Right renal cortex interstitium (tissue), 3 donors: ENCODE measurements at regions not wholly inside any gene's neighbourhood (a gene's known extent, or its start where the extent isn't known, plus 50 kb on each side); places are given as distances from the start of the nearest gene placed in this dataset.
A peak's percentile ranks its signal among the peaks of the same experiment; 100 is the strongest.

Experiments used
- DNase-seq, 3 donors: peaks; one replicate each; pipeline ENCODE4 v3.0.0-alpha.2; 2013; ENCODE audit warnings: low read depth in 3 of 3, low spot score in 2 of 3

DNA sequence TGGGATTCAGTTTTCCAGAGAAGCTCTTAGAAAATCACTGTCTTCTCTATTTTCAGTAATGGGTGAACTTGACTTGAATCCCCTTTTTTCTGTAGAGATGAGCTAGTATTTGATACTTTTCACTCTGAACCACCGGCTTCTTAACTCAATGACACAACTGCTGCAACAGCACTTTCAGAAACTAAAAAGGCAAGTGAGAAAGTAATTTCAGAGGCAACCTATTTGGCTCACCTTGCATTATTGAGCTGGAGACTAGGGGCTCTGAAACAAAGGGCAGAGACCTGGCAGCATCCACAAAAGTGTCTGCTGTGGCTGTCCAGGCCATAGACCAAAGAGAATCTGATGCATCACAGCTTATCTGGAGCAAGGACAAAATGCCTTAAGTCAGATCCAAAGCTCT lies 289.8 kb upstream of the IRAK1BP1 start:
- DNase-seq, result no peak

DNA sequence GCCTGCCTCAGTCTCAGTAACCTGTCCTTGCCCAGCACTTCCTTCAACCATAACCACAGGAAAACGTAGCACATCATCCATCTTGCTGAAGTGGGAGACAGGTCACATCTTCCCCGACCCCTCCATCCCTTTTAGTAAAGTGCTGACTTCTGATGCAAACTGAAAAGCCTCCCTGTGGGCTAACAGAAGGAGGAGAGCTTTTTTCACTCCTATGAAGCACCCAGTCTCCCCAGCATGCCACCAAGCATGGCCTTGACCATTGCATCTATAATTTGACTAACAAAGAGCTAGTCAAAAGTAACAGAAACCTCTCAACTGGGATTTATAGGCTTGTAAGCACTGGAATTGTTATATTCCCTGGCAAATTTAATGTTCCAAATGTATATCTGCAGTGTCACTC lies 288.9 kb upstream of the IRAK1BP1 start:
- no peak for DNase-seq

DNA sequence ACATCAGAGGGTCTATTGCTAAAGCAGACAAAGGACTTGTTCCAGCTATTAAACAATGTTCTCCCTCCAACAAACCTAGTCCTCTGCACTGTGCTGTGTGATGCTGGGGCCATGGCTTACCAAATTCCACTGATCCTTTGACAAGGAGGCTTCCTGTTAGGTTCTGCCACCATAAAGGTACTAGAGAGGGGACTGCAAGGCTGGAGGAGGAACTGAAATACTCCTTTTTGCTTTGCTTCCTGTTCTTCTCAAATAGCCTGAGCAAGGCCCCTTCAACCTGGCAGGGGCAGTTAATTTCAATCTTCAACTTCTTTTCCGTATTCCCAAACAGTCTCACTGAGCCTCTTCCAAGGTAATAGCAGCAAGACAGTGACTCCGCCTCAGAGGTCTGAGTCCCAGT lies 286.4 kb upstream of the IRAK1BP1 start:
- no peak for DNase-seq

DNA sequence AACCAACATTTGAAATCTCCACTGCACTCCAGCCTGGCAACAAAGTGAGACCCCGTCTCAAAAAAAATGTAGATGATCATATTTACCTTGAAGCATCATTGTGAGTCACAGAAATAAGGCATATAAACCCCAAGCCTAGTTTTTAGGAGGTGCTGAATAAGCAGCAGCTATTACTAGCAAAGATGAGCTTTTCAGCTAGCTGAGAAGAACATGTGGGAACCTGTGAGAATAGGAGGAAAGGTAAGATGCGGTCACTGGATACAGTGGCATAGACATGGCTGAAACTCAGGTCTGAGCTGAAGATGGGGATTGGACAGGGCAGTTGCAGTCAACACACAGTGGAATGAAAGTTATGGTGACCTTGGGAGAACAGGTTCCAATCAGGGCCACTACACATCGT lies 284.3 kb upstream of the IRAK1BP1 start:
- no peak for DNase-seq

DNA sequence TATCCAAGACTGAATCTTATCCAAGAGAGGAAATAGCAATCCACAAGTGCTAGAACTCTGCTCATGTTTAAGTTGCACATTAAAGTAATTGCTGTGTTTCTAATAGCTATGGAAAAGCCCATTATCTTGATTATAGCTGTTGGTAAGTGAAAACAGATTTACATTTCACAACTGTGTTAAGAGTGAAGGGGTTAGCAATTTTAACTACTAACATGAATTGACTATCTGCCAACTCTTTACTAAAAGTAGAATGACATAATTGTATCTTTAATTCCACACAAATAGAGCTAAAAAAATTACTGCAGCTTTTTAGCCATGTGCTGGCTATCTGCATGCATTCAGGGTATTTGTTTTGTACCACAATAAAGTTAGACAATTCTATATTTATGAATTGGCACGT lies 277.9 kb upstream of the IRAK1BP1 start:
- no peak for DNase-seq

DNA sequence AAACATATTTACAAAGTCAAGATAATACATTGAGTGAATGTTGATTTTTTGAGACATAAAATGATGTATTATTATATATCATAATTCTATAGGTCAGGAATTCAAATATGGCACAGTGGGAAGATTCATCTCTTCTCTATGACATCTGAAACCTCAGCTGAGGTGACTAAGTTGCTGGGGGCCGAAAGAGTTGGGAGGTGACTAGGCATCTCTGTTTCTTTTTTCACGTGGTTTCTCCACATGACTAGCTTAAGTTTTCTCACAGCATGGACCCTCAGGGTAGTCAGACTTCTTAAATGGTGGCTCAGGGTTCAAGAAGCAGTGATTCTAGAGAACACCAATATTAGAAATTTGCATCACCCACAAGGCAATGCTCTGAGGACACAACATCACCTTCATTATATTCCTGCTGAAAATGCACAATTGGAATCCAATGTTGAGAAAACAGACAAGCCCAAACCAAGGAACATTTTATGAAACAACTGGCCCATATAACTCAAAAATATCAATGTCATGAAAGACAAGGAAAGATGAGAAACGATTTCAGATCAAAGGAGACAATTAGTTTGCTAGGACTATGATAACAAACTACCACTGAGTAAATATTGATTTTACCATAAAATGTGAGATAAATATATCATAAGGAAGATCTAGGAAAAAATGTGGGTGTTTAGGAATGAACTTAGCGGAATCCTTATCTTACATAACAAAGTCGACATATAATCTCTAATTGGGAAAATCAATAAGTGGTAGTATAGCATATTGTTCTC lies 273.3 kb upstream of the IRAK1BP1 start:
- DNase-seq, result no peak

DNA sequence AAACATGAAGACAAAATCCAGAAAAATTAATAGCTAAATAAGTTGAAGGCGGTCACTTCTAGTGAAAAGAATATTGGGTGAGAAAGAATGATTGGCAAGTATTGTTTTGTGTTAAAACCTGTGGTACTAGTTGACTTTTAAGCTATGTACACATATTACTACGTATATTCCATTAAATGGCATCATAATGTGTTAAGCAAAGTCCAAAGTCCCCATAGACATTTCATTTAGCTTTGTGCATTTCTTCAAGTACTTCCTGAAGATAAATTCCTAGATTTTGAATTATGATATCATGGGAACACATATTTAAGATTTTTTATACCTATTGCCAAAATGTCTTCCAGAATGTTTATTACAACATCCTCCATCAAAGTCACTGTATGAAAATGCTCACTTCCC lies 272.7 kb upstream of the IRAK1BP1 start:
- no peak for DNase-seq

DNA sequence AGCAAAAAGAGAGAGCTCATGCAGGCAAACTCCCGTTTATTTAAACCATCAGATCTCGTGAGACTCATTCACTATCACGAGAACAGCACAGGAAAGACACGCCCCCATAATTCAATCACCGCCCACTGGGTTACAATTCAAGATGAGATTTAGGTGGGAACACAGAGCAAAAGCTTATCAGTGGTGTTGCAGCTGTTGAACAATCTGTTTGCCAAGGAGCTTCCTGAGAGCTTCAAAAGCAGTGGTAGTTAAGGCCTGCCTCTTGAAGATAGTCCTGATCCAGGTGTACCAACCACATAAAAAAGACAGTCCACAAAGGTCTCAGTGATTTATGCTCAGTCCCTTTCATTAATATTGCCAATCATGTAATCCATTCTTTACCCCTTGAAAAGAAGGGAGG lies 269.4 kb upstream of the IRAK1BP1 start:
- no peak for DNase-seq

DNA sequence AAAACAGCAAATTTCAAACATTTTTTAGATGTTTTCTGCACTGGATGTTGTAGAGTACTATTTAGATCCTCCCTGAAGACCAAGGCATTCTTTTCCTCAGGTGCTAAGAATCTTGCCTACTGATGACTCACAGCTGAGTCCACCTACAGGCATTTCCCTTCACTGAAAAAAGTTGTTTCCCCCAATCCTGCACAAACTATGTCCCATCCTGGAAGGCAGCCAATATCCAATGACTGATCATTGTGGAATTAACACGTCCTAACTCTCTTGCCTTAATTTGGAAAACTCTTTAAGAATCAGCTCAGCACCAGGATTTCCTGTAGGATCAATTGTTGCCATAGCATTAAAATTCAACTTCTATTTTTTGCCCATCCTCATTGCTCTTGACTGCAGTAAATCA lies 268.4 kb upstream of the IRAK1BP1 start:
- DNase-seq, result no peak

DNA sequence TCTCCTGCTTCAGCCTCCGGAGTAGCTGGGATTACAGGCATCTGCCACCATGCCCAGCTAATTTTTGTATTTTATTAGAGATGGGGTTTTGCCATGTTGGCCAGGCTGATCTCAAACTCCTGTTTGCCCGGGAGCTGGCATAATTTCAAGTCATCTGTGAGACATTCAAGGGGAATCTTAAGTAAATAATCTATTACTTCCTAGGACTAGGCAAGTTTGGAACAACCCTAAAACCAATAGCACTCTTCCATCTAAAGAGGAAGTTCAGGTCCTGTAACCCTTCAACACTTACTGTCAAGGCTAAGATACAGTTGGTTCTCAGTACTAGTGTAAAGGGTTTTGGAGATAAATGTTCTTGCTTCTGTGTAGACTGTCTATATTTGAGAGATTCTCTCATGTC lies 267.8 kb upstream of the IRAK1BP1 start:
- DNase-seq, result no peak

DNA sequence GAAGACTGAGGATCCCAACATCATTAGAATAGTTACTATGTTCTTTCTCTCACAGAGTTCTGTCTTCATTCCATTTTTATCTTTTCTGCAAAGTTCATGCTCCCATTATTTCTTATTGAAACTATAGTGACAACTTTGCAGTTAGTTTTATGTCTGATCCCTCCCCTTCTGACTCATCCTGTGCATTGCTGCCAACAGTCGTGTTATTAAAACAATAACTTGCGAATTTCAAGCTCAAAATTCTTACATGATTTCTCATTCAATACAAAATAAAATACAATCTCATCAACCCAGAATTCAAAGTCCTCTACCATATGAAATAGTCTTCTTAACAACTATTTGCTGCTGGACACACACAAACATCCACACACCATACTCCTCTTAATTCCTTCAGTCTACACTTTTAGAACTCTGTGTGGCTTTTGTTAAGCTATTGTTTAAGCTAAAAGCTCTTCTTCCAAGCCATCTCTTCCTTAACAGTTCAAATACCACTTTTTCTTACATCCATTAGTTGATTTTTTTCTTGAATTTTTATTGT lies 261.4 kb upstream of the IRAK1BP1 start:
- DNase-seq, result no peak

DNA sequence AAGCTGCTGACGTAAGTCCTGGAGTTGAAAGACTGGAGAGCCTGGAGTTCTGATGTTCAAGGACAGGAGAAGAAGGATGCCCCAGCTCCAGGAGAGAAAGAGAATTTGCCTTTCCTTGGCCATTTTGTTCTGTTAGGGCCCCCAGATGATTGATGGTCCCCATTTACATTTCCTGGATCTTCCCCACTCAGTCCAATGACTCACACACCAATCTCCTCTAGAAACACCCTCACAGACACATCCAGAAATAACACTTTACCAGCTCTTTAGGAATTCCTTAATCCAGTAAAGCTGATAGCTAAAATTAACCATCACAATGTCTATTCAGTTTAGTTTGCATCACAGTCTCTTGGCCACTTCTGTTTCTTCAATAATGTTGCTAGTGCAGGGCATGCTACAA lies 260.2 kb upstream of the IRAK1BP1 start:
- no peak for DNase-seq

DNA sequence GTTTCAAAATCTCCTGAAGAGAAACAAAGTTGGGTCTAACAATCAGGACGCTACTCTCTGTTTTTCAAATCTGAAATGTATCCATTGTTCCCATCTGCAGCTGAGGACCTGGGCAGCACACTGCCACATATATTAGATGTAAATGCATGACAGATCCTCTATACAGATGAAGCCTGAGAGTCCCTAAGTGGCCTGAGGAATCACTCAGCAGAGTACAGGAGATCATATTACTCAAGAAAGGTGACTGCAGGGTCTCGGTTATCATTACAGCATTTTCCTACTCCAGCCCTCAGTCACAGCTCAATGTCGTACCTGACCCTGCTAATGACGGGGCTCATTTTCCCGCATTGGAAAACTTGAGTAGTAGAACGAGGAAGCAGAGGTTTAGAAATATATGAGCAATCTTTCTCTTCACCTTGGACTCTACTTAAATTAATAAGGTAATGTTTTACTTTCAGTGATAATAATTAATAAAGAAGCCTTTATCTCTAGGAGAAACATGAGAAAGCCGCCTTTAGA lies 256.2 kb upstream of the IRAK1BP1 start:
- no peak for DNase-seq

DNA sequence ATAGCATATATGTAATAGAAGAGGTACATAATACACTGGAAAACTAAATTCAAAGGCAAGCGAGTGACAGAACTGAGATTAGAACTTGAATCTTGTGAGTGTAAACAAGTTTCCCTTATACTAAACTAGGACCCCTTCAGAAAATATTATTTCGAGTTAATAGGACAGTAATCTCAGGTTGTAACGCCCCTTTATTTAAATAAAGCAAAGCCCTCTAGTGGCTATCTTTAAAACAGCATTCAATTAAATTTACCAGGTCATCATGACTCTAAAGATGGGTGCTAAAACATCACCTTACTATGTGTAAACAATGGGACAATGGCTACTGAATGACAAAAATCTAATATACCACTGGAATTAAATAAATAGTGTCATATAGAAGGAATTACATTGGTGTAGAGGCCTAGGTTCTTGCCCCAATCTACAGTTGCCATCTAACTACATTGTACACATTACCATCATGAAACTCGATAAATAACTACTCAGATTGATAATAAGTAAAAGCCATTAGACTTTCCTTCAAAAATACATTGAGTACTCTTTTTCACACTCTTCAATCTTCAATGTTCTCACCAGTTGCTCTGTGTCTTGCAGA lies 255.4 kb upstream of the IRAK1BP1 start:
- DNase-seq, result no peak

DNA sequence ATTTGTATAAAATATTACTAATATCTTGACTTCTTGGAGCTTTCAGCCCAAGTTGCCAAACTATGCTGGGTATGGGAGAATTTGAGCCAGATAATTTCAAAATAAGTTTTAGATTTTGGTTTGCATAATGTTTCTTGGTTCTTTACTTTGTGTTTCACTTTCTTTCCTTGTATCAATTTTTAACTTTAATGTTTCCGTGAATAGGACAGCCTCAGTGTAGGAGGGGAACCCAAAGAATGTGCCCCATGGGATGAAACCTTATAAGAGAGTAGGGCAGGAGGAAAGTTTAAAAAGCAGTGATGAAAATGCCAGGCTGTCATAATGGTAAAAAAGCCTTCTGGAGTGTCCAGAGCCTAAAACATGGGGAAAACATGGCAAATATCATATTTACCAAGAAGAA lies 252.4 kb upstream of the IRAK1BP1 start:
- DNase-seq, result no peak

DNA sequence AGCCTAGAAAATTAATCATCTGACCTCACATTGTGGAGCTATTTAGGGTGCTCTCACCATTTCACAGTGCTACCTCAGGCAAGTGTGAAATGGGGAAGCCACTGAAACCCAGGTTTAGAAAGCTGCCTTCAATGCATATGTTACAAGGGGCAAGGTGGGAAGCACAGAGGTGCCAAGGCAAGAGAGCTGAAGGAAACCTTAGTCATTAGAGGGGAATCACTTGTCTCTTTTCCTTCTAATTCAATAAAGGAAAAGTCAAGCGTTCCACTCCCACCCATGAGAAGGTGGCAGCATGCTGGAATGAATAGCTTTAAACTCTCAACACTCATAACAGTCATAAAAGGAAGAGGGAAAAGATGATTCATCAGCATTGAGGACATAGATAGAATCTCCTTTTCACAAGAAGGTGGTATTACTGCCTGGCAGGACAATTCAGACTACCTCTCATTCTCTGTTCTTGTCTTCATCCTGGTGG lies 251.9 kb upstream of the IRAK1BP1 start:
- DNase-seq, result no peak

DNA sequence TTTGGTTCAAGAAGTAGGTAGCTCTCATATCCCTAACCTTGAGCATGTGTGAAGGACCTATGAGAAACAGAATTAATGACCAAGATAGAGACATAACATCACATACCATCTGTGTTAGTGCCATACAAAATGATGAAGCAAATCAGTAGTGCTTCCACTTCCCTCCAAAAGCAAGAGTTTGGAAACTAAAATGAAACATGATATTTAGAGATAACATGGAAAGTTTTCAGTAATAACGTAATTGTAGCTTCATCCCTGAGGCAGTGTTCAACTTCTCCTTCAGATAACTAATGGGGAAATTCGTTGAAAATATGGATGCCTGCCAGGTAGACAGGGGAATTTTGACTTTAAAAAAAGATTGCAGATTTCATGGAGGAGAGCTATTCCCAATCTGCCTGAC lies 248.4 kb upstream of the IRAK1BP1 start:
- no peak for DNase-seq

DNA sequence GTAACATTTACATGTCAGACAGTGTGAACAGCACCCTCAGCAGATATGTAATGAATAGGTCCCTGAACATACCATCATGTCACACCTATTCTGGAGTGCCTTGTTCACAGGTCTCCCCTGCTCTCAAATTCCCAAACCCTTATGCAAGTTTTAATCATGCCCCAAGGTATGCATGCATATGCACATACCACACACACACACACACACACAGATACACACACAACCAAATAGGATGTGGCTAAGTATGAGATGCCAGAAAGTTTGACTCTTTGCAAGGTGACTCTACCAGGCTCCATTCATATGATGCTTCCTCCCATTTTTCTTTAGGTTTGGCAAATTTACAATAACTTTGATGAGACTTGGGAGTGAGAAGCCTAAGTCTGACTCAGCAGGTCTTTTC lies 243.8 kb upstream of the IRAK1BP1 start:
- DNase-seq, result no peak

DNA sequence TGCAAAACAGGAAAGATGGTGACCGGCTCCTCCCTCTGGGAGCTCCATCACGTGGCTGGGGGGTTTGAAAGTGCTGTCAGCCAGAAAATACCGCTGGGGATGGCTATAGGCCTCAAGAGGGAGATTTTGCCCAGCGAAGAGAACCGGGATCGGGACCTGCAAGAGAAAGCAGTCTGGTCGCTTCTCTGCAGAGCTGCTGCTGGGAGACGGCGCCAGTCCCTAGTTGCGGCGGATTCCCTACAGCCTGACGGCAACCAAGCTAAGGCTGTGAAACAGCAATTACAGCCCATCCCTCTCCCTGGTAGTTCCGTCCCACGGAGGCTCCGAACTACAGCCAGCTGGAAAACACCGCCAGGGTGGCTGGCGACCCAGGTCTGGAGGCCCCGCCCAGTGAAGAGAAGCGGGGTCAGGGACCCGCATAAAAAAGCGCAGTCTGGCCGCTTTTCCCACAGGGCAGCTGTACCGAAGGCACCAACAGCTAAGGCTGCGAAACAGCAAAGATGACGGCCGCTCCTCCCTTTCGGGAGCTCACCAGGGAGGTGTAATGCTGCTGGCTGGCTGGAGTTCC lies 238.1 kb upstream of the IRAK1BP1 start:
- DNase-seq, result peak in 1 of 3 donors; percentile 1

DNA sequence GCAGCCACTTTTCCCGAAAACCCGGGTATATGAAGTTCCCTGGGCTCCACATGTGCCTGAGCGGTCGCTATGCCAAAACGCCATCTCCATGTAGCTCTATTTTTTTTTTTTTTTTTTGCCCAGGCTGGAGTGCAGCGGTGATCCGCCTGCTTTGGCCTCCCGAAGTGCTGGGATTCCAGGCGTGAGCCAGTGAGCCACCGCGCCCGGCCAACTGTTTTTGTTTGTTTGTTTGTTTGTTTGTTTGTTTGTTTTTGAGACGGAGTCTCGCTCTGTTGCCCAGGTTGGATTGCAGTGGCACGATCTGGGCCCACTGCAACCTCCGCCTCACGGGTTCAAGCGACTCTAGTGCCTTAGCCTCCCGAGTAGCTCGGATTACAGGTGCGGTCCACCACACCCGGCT lies 237.5 kb upstream of the IRAK1BP1 start:
- DNase-seq, result no peak

DNA sequence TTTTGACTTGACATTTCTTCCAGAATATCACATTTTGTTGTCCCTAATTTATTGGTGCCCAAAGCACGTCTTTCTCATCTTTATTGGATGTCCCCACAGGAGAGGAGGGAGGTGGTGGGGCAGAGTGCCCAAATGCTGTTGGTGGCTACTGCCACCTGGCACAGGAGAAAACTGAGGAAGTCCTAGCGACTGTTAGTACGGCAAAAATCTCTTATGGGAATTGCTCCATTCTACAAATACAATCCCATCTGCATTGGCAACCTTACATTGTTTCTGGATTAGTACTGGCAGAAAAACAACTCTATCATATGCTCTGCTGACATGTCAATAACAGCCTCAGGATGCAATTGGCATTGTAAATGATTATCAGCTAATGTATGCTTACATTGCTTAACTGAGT lies 235.4 kb upstream of the IRAK1BP1 start:
- no peak for DNase-seq
